ENCODE measurements at regions not wholly inside any gene's neighbourhood (a gene's known extent, or its start where the extent isn't known, plus 50 kb on each side); places are given as distances from the start of the nearest gene placed in this dataset.

- TF ChIP-seq CTCF (IDR thresholded peaks at IDR 0.05) (no peak), POLR2A (IDR thresholded peaks at IDR 0.05) (no peak)
Observed at GRCh38 chr12:127235761-127236160, 1031.2 kb upstream of the TMEM132C start.
